ENCODE measurements at regions not wholly inside any gene's neighbourhood (a gene's known extent, or its start where the extent isn't known, plus 50 kb on each side); places are given as distances from the start of the nearest gene placed in this dataset.

DNA sequence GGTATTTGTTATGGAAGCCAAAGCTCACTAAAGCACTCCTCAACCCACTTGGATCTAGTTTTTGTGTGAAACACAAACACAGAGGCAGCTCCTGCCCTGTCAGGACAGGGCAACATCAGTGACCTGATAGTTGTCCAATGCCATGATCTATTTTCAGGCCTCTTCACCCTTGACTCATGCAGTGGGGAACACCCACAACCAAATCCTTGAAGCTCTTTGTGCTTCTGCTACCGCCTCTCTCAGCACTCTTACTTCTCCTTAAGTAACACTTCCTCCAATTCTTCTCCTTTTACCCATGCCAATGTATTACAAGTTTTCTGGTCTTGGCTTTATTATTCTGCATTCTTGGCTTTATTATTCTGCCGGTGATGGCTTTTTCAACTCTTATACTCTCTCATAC is 425.3 kb downstream of the INHBA start:
- TF ChIP-seq, protein P1, sequence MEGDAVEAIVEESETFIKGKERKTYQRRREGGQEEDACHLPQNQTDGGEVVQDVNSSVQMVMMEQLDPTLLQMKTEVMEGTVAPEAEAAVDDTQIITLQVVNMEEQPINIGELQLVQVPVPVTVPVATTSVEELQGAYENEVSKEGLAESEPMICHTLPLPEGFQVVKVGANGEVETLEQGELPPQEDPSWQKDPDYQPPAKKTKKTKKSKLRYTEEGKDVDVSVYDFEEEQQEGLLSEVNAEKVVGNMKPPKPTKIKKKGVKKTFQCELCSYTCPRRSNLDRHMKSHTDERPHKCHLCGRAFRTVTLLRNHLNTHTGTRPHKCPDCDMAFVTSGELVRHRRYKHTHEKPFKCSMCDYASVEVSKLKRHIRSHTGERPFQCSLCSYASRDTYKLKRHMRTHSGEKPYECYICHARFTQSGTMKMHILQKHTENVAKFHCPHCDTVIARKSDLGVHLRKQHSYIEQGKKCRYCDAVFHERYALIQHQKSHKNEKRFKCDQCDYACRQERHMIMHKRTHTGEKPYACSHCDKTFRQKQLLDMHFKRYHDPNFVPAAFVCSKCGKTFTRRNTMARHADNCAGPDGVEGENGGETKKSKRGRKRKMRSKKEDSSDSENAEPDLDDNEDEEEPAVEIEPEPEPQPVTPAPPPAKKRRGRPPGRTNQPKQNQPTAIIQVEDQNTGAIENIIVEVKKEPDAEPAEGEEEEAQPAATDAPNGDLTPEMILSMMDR (IDR thresholded peaks at IDR 0.05; ENCODE audit: low read depth, low read length): no peak
- H3K4me3 ChIP-seq (ENCODE audit: low read depth, low read length): no peak overlapping the region

DNA sequence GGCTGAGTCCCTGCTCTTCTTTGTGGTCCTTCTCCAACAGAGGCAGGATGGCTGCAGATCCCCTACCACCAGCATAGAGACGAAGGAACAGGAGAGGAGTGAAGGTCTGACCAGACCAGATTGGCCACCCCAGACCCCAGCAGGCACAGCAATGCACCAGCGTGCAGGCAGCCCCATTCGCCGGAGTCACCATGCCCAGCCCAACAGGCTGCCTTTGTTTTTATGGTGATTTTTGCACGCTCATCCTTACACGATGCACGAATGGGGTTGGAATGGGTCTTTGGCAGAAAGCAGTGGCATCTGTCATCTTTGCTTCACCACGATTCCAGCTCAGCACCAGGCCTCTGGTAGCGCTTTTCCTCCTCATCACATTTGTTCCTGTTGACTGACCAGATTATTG is 427.6 kb downstream of the INHBA start:
- H3K4me3 ChIP-seq (ENCODE audit: low read depth, low read length): no peak overlapping the region
- TF ChIP-seq, protein P1 (IDR thresholded peaks at IDR 0.05; ENCODE audit: low read depth, low read length): no peak

DNA sequence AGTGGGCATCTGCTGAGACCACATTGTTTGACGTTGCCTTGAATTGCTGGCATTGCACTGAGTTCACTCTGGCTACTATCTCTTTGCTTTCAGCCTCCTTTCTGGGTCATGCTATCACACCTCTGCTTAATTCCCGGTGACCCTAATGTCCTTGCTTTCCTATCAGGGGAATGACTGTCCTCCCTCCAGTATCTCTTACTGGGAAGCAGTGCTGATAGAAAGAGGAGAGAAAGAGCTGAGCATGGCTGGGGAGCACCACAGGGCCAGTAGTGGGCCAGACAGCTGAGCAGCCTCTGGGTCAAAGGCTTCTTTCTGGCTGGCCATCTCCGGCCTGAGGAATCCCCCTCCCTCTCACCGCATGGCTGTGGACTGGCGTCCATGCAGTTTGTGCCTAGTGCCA is 428.7 kb downstream of the INHBA start:
- TF ChIP-seq, protein P1 (IDR thresholded peaks at IDR 0.05; ENCODE audit: low read depth, low read length): no peak

DNA sequence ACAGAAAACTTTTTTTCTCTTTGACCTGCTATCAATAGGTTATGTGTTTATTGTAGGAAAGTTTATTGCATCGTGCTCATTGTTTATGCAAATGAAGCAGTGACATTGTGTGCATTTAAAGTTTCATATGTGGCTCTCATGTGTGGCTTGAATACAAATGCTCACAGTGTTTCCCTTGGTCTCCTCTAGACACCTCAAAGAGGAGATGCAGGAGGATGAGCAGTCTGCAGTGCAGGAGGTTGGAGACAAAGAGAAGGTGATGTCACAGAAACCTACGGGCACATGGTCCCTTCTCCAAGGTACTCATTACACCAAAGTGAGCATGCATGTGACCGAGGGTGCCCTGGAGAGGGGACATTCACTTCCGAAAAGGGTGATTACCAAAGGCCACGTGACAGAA is 430.2 kb downstream of the INHBA start:
- TF ChIP-seq, protein P1 (IDR thresholded peaks at IDR 0.05; ENCODE audit: low read depth, low read length): no peak
- H3K4me3 ChIP-seq (ENCODE audit: low read depth, low read length): no peak overlapping the region

More for the DNA sequence above, 428.7 kb downstream of the INHBA start:
- H3K4me3 ChIP-seq (ENCODE audit: low read depth, low read length): no peak overlapping the region

GRCh38 chr7:41268878-41269277 is 434.0 kb downstream of the INHBA start:
- no peak overlapping the region for H3K4me3 ChIP-seq (ENCODE audit: low read depth, low read length)
- TF ChIP-seq, protein P1 (IDR thresholded peaks at IDR 0.05; ENCODE audit: low read depth, low read length): no peak

GRCh38 chr7:41261080-41261479 is 441.8 kb downstream of the INHBA start:
- TF ChIP-seq, protein P1 (IDR thresholded peaks at IDR 0.05; ENCODE audit: low read depth, low read length): no peak
- no peak overlapping the region for H3K4me3 ChIP-seq (ENCODE audit: low read depth, low read length)

- TF ChIP-seq, protein P1 (IDR thresholded peaks at IDR 0.05; ENCODE audit: low read depth, low read length): no peak
- H3K4me3 ChIP-seq (ENCODE audit: low read depth, low read length): no peak overlapping the region
Measured at GRCh38 chr7:41257660-41258059, 445.2 kb downstream of the INHBA start.

Data from WI38 (cell line).